Natural killer cell treated with Interleukin-12 subunit alpha and Interleukin-12 subunit beta and Interleukin-15 and Interleukin-18, amount 100 ng/mL, for 72 hours (primary cell): ENCODE measurements at regions not wholly inside any gene's neighbourhood (a gene's known extent, or its start where the extent isn't known, plus 50 kb on each side); places are given as distances from the start of the nearest gene placed in this dataset.

Source experiments
- ATAC-seq, 2 donors: fragments of 150-1000 bp; cut with Tn5 transposase in 1 of 2; sonication (Bioruptor Pico), chemical (Tn5 transposase) in 1 of 2; 2 replicates each; pipeline ENCODE4 v1.10.0; 2021
- DNase-seq: peaks from one replicate; pipeline ENCODE4 v3.0.0; 2022; ENCODE audit warnings: low spot score
- H3K27ac Mint-ChIP-seq, 2 donors: 1 replicate in 1 of 2; 2 replicates in 1 of 2; pipeline ENCODE4 v1.8.0; 2022; ENCODE audit warnings: mixed read lengths in 2 of 2, mild to moderate bottlenecking in 1 of 2, moderate library complexity in 1 of 2
- H3K27me3 Mint-ChIP-seq, 2 donors: 1 replicate in 1 of 2; 2 replicates in 1 of 2; pipeline ENCODE4 v1.8.0; 2022; ENCODE audit warnings: mixed read lengths in 2 of 2
- H3K36me3 Mint-ChIP-seq: one replicate; pipeline ENCODE4 v1.8.0; 2022; ENCODE audit warnings: mixed read lengths
- H3K4me1 Mint-ChIP-seq, 2 donors: 1 replicate in 1 of 2; 2 replicates in 1 of 2; pipeline ENCODE4 v1.8.0; 2022; ENCODE audit warnings: low read depth in 2 of 2, mixed read lengths in 2 of 2, mild to moderate bottlenecking in 1 of 2
- H3K4me3 Mint-ChIP-seq: one replicate; pipeline ENCODE4 v1.8.0; 2022; ENCODE audit warnings: mixed read lengths
- H3K9me3 Mint-ChIP-seq: 2 replicates; pipeline ENCODE4 v1.8.0; 2022; ENCODE audit warnings: mixed read lengths

DNA sequence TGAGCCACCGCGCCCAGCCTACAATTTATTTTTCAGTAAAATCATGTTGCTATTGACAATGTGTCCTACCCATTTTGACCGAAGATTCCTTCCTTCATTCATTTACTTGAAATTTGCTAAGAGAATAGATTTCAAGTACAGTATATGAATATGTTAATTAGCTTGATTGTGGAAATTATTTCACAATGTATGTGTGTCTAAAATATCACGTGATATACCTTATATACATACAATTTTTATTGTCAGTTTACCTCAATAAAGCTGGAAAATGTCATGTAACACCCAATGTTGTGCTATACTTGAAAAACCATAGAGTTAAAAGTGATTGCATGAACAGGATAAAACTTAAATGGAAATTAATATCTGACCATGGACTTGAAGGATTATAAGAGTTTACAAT, 521.7 kb upstream of the ANKRD30A start:
- Mint-ChIP-seq H3K36me3 (no peaks in the 10 kb centered on the region), H3K4me3 (no peak overlapping the region)

DNA sequence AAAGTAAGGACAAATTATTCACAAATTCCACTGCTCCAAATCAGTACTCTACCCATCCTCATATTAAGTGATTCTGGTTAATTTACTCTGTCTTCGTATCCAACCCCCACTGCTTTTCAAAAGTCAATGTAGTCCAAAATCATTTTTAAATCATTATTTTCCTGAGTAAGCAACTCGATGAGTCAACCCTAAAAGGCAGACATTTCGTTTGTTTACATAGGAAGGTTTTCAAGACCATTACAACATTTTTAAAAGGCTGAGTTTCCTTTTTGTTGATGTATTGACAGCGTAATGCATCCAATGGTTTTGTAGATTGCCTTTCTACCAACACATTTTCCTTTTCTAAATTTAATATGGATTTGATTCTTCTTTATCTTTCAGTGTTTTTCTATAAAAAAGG, 523.0 kb upstream of the ANKRD30A start:
- no peaks in the 10 kb centered on the region for H3K4me1 Mint-ChIP-seq
- H3K27ac Mint-ChIP-seq, result no peak overlapping the region
- ATAC-seq (no peak), DNase-seq (no peak)
- no peak overlapping the region for H3K4me3 Mint-ChIP-seq
- H3K27me3 Mint-ChIP-seq, result no peaks in the 10 kb centered on the region
- H3K9me3 Mint-ChIP-seq, result no peaks in the 10 kb centered on the region
- no peaks in the 10 kb centered on the region for H3K36me3 Mint-ChIP-seq

More for the DNA sequence above, 521.7 kb upstream of the ANKRD30A start:
- DNase-seq (no peak), ATAC-seq (no peak)
- Mint-ChIP-seq H3K4me1 (no peaks in the 10 kb centered on the region), H3K27me3 (no peaks in the 10 kb centered on the region), H3K9me3 (no peaks in the 10 kb centered on the region), H3K27ac (no peak overlapping the region)

DNA sequence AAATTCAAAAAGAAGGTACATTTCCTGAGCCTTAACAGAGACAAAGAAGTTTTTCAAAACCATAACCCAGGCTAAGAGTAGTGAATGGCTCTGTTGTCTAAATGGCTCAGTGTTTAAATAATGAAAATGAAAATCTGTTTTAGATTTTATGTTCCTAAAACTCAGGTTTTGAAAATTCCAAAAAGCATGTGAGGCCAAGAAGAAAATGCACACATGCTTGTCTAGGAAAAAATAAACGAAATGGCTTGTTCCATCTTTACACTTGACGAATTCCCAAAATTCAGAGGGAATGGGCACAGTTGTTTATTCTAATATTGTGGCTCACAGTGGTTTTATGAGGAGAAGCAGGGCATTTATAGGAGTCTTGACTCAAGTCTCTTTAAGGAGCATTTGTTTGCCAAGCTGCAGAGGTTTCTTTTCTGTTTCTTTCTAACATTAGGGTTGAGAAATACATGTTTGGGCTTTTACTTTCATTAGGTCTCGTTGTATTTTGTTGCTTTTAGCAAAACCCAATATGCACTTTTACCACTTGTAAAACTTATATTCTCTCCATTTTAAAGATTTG, 527.6 kb upstream of the ANKRD30A start:
- Mint-ChIP-seq H3K9me3 (peaks cover 3% of the 10 kb centered on the region), H3K4me1 (no peaks in the 10 kb centered on the region), H3K27me3 (no peaks in the 10 kb centered on the region), H3K27ac (no peak overlapping the region), H3K36me3 (no peaks in the 10 kb centered on the region), H3K4me3 (no peak overlapping the region)
- ATAC-seq (no peak), DNase-seq (no peak)

DNA sequence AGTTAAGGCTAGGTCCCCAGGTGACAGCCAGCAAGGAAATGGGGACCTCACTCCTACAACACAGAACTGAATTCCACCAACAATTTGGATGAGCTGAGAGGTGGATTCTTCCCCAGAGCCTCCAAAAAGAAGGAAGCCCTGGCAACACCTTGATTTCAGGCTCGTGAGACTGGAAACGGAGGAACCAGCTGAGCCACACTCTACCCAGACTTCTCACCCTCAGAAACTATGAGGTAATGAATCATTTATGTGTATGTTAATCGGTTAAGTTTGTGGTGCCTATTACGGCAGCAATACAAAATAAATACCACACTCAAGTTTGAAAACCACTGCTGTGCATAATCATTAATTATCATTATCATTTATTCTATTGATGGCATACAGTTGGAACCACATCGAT, 532.4 kb upstream of the ANKRD30A start:
- peaks cover 3% of the 10 kb centered on the region for H3K9me3 Mint-ChIP-seq
- H3K27ac Mint-ChIP-seq, result no peak overlapping the region
- no peaks in the 10 kb centered on the region for H3K27me3 Mint-ChIP-seq
- H3K36me3 Mint-ChIP-seq, result no peaks in the 10 kb centered on the region
- no peaks in the 10 kb centered on the region for H3K4me1 Mint-ChIP-seq
- H3K4me3 Mint-ChIP-seq, result no peak overlapping the region
- DNase-seq (no peak), ATAC-seq (no peak)

DNA sequence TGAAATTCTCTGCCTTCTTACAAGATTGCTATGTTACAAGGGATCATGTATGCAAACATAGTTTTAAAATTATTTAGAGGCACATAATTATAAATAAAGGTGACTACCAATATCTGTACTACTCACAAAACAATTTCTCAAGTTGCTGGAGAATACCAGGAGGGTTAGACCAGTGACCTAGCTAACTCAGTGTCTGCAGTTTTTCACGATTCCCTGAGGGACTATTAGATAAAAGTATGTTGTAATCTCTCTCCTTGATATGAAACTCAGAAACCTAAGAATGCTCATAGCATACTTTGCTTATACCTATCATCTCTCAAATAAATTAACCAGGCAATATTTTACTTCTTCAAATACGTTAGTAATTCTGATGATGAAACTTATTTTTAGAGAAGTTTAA, 534.0 kb upstream of the ANKRD30A start:
- no peak for ATAC-seq
- no peak for DNase-seq
- Mint-ChIP-seq H3K4me3 (no peak overlapping the region), H3K4me1 (no peaks in the 10 kb centered on the region), H3K36me3 (no peaks in the 10 kb centered on the region), H3K27me3 (no peaks in the 10 kb centered on the region), H3K9me3 (peaks cover 3% of the 10 kb centered on the region), H3K27ac (no peak overlapping the region)

DNA sequence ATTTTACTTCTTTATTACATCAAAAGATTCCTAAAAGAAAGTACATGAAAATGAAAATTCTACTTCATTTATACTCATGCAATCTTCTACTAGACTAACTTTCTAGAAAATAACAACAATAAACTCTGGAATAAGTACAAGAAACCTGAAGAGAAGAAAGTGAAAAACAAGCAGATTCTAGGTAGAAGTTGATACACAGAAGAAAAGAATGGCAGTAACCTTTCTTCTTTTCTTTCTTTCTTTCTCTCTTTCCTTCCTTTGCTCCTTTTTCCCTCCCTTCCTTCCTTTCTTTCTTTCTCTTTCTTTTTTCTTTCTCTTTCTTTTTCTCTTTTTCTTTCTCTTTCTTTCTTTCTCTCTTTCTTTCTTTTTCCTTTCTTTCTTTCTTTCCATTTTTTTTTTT, 541.7 kb upstream of the ANKRD30A start:
- H3K9me3 Mint-ChIP-seq, result peaks cover 4% of the 10 kb centered on the region
- no peaks in the 10 kb centered on the region for H3K27me3 Mint-ChIP-seq
- no peaks in the 10 kb centered on the region for H3K36me3 Mint-ChIP-seq
- ATAC-seq (no peak), DNase-seq (no peak)
- no peaks in the 10 kb centered on the region for H3K4me1 Mint-ChIP-seq
- H3K27ac Mint-ChIP-seq, result no peak overlapping the region
- H3K4me3 Mint-ChIP-seq, result no peak overlapping the region

DNA sequence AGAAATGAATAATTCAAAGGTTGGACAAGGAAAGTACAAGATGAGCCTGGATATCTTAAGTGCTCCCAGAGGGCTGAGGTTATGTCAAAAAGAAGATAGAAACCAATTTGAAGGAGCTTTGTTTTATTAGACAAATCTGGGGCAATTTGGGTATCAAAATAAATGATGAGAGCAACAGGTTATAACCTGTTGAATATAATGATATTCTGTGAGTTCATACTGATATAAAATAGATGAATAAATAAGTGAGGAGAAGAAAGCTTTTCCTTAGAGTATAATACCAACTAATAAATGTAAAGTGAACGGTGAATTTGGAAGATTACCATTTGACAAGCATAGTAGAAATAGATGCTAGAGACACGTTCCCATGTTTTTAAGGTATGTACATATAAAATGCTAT, 544.2 kb upstream of the ANKRD30A start:
- DNase-seq, result no peak
- no peak overlapping the region for H3K27ac Mint-ChIP-seq
- peaks cover 8% of the 10 kb centered on the region for H3K9me3 Mint-ChIP-seq
- H3K27me3 Mint-ChIP-seq, result no peaks in the 10 kb centered on the region
- no peaks in the 10 kb centered on the region for H3K4me1 Mint-ChIP-seq
- ATAC-seq, result no peak
- no peaks in the 10 kb centered on the region for H3K36me3 Mint-ChIP-seq
- no peak overlapping the region for H3K4me3 Mint-ChIP-seq

DNA sequence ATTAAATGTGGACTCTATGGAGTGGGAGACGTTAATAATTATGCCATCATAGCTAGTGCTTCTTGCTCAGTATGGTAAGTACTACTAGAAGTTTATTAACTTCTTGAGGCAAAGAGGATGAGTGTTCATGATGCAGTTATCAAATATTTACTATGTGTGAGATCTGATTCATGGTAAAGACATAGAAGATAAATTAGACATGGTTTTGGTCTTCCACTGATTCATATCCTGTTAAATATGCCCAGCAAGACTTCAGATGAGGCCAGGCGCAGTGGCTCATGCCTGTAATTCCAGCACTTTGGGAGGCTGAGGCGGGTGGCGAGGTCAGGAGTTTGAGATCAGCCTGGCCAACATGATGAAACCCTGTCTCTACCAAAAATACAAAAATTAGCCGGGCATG, 547.1 kb upstream of the ANKRD30A start:
- Mint-ChIP-seq H3K4me3 (no peak overlapping the region), H3K27me3 (no peaks in the 10 kb centered on the region), H3K36me3 (no peaks in the 10 kb centered on the region), H3K4me1 (no peaks in the 10 kb centered on the region), H3K27ac (no peak overlapping the region), H3K9me3 (peaks cover 4% of the 10 kb centered on the region)
- ATAC-seq (no peak), DNase-seq (no peak)

DNA sequence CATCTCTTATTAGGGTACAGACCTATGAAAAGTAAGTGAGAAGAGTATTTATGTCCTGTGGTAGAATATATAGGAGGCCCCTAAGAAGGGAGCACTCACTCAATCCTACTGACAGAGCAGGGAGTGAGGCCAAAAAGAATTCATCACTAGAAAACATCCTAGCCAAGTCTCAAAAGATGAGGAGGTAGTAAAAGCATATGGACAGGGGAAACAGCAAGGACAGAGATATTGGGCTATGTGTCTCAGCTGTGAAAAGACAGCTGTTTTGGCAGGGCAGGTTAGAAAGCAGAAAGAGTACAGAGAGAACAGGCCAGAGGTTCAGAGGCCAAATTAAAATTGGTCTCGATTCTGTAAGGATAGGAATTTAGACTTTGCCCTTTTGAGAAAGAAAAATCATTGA, 548.3 kb upstream of the ANKRD30A start:
- DNase-seq (no peak), ATAC-seq (no peak)
- H3K27me3 Mint-ChIP-seq, result no peaks in the 10 kb centered on the region
- H3K36me3 Mint-ChIP-seq, result no peaks in the 10 kb centered on the region
- H3K4me3 Mint-ChIP-seq, result no peak overlapping the region
- H3K9me3 Mint-ChIP-seq, result peaks cover 4% of the 10 kb centered on the region
- H3K4me1 Mint-ChIP-seq, result no peaks in the 10 kb centered on the region
- no peak overlapping the region for H3K27ac Mint-ChIP-seq

DNA sequence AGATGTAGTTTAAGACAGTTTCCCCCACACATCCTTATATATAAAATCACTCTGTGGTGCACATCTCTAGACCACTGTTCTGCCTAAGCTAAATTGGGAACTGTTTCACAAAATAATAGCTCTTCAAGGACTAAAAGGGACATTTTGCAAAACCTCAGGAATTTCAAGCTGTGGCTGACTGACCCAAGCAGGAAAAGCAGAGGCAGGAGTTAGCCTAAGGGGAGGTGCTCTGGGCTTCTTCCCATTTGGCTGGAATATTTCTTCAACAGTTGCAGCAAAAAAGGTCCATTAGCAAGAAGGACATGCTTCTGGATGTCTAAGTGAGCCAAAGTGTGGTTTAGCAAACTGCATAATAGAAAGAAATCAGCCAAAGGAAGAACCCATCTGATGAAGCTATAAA, 551.2 kb upstream of the ANKRD30A start:
- no peaks in the 10 kb centered on the region for H3K27me3 Mint-ChIP-seq
- no peaks in the 10 kb centered on the region for H3K36me3 Mint-ChIP-seq
- DNase-seq (no peak), ATAC-seq (no peak)
- no peaks in the 10 kb centered on the region for H3K4me1 Mint-ChIP-seq
- H3K4me3 Mint-ChIP-seq, result no peak overlapping the region
- no peak overlapping the region for H3K27ac Mint-ChIP-seq
- H3K9me3 Mint-ChIP-seq, result peaks cover 4% of the 10 kb centered on the region

DNA sequence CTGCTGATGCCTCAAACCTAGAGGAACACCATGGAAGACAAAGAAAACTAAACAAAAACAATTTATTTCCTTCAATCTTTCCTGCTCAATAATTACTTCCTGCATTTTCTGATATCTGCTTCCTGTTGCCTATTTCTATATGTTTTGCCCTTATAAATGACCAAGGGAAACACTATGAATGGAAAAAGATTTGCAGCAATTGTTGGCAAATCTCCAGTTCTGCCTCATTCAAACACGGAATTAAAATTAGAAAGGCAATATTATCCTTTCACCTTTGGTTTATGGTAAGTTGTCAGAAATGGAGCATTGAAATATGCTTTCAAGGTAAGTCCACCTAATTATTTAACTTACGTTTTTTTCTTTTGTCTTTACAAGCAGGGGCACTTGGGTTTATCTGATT, 552.2 kb upstream of the ANKRD30A start:
- Mint-ChIP-seq H3K4me3 (no peak overlapping the region), H3K36me3 (no peaks in the 10 kb centered on the region), H3K27me3 (no peaks in the 10 kb centered on the region), H3K9me3 (peaks cover 4% of the 10 kb centered on the region), H3K27ac (no peak overlapping the region), H3K4me1 (no peaks in the 10 kb centered on the region)
- DNase-seq (no peak), ATAC-seq (no peak)

DNA sequence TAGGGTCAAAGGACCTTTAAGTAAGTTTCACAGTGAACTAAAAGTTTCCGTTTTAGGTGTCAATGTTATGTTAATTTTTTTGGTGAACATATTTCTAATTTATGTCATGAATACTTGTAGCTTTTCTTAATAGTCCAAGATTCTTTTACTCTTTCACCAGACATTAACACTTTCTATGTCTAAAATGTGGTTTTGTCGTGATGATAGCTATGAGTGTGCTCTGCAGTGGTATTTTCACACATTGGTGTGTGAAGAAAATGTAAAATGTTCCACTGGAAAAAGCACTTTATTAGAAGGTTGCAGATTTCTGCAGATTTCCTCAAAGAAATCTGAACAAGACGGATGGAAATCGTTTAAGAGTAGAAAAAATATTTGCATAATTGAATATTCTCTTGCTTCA, 561.0 kb upstream of the ANKRD30A start:
- Mint-ChIP-seq H3K27ac (no peak overlapping the region), H3K36me3 (no peaks in the 10 kb centered on the region), H3K9me3 (no peaks in the 10 kb centered on the region), H3K4me3 (no peak overlapping the region), H3K4me1 (peaks cover 0 to 6% of the 10 kb centered on the region in 2 donors), H3K27me3 (no peaks in the 10 kb centered on the region)
- DNase-seq, result no peak
- ATAC-seq, result peak in 1 of 2 donors; percentile 64

DNA sequence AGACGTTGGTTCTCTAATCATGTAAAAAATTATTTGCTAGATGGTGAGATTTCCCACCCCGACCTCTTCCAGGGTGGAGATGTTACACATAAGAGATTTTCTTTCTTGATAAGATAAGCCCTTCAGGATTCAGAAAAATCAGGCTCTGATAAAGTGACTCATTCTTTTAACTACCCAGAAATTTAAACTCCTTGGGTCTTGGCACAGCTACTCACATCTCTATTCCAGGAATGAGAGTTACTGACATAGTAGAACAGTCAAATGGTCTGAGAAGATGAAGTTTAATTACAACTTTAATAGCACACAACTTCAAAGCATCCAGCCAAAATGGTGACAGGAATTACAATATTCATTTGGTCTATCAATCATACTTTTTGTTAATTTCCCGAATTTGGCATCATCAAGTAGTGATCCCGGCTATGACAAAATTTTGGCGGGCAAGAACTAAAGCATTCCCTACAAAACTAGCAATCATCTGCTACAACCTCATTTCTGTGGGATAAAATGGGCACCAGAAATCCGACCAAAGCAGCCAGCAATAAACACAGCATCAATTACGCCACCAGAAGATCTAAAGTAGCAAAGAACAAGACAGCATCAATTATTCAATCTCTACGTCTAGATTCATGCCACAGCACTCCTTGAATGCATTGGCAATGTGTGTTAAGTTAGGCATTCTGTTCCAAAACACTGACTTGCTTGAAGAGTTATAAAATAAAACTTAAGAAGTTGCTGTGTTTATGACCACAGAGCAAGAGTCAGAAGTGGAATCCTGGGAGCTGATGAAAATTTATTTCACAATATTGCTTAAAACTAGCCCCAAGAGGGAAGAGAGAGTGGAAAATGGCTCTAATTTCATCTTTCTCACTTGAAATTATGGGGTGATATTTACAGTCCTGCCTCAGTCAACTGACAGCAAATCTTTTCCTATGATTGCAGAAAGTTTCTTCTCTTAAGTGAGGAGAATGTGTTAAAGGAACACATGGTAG, 565.7 kb upstream of the ANKRD30A start:
- no peak overlapping the region for H3K27ac Mint-ChIP-seq
- no peak overlapping the region for H3K4me3 Mint-ChIP-seq
- H3K27me3 Mint-ChIP-seq, result no peaks in the 10 kb centered on the region
- no peaks in the 10 kb centered on the region for H3K9me3 Mint-ChIP-seq
- DNase-seq (no peak), ATAC-seq (no peak)
- peaks cover 0 to 3% of the 10 kb centered on the region in 2 donors for H3K4me1 Mint-ChIP-seq
- no peaks in the 10 kb centered on the region for H3K36me3 Mint-ChIP-seq

DNA sequence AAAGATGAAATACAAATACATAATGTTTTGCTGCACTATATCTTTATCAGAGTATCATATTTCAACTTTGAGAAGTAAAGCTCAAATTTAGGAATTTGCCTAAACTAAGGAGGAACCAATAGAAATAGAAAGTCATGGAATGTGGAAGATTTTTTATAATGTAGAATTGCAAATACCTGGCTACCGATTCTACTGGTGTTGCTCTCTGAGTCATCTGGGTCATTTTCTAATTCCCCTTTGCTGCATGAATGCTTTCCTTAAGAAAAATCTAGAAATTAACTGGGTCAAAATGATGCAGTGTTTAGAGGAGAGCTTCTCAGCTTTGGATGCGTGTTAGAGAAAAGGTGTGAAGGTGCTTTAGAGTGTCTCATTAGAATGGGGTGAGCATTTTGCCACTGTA, 568.9 kb upstream of the ANKRD30A start:
- Mint-ChIP-seq H3K4me1 (no peaks in the 10 kb centered on the region), H3K27me3 (no peaks in the 10 kb centered on the region), H3K27ac (no peak overlapping the region), H3K9me3 (no peaks in the 10 kb centered on the region), H3K36me3 (no peaks in the 10 kb centered on the region), H3K4me3 (no peak overlapping the region)
- DNase-seq (no peak), ATAC-seq (no peak)
